HG03196 (cell line): ENCODE measurements at regions not wholly inside any gene's neighbourhood (a gene's known extent, or its start where the extent isn't known, plus 50 kb on each side); places are given as distances from the start of the nearest gene placed in this dataset.

Experiments used
- ATAC-seq: cut with Tn5 transposase; IDR thresholded peaks from one replicate; pipeline ENCODE4 v1.9.1; 2021; ENCODE audit not compliant: unreplicated experiment

- peak; percentile 67 for ATAC-seq
Observed at GRCh38 chr3:5304789-5305683, 117.5 kb downstream of the EDEM1 start.

- ATAC-seq, result no peak
Observed at GRCh38 chr3:5305684-5305989, 118.1 kb downstream of the EDEM1 start.

- ATAC-seq, result no peak
Observed at GRCh38 chr3:5309171-5309570, 121.7 kb downstream of the EDEM1 start.

DNA sequence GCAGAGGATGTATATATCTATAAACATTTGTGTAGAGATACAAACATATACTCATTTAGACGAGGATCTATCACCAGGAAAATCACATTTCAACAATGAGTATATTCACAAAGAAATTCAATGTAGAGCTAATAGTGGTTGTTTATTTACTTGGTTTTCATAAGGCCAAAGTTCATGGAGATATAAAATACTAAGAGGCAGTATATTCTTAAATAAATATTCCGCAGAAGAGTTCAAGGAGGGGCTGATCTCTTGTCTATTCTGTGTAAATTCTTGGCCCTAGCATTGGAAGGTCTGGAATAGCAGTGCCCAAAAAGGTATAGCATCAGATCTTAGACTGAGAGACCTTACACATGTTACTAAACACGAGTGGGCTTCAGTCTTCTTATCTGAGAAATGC, 122.1 kb downstream of the EDEM1 start:
- no peak for ATAC-seq

DNA sequence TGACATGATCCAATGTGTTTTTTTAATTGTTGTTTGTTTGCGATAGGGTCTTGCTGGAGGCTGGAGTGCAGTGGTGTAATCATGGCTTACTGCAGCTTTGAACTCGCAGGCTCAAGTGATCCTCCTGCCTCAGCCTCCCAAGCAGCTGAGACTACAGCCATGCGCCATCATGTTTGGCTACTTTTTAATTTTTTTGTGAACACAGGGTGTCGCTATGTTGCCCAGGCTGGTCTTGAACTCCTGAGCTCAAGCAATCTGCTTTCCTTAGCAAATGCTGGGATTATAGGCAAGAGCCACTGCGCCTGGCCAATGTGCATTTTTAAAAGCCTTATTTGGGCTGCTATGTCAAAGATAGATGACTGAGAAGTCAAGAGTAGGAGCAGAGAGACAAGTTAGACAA, 123.0 kb downstream of the EDEM1 start:
- no peak for ATAC-seq

- ATAC-seq, result no peak
Observed at GRCh38 chr3:5312290-5312689, 124.8 kb downstream of the EDEM1 start.

GRCh38 chr3:5314897-5315296, 127.4 kb downstream of the EDEM1 start:
- ATAC-seq, result no peak

DNA sequence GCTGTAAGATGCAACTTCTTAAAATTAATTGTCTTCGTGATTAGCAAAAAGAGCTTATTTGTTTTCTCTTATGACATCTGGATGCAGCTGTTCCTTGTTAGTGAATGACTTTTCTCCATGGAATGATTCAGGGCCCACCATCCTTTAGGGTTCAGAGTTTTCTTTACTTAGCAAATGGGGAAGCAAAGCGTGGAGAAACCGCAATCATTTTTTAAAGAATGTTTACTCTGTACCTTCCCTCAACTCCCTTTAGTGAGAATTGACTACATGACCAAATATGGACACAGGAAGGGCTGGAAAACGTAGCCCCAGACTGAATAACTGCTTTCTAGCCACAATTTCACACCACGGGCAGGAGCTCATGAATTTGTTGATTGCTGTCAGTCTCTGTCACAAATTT, 130.1 kb downstream of the EDEM1 start:
- ATAC-seq, result no peak

- ATAC-seq, result no peak
Observed at GRCh38 chr3:5319454-5319853, 131.9 kb downstream of the EDEM1 start.

DNA sequence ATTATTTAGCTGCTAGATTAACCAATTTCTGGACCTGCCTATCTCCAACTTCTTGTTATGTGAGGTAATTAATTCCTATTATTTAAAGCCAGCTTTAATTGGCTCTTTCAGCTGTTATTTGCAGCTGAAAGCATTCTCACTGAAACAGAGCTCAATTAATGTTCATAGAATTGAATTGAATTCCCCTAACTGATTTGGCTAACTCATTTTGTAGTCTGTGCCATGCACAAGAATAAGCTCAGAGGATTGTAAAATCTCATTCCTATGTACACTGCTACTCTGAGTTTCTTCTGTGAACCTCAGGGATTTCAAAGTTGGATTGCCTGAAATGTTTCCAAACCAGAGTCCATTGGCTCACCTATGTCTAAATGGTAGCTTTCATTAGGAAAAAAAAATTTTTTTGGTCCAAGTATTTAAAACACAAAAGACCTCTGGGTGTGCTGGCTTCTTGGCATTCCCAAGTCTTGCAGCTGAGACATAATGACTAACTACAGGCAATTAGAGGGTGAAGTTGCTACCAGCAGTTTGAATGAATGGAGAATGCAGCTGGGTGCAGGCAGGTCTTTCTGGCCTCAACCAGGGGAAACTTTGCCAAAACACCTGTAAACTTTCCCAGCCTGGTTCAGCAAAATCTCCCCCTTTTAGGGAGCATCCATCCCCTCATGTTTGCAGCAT, 134.3 kb downstream of the EDEM1 start:
- no peak for ATAC-seq

- no peak for ATAC-seq
Observed at GRCh38 chr3:5324780-5325179, 137.3 kb downstream of the EDEM1 start.

- ATAC-seq, result no peak
Observed at GRCh38 chr3:5330152-5330810, 142.8 kb downstream of the EDEM1 start.

- ATAC-seq, result no peak
Observed at GRCh38 chr3:5331567-5332269, 144.2 kb downstream of the EDEM1 start.

- ATAC-seq, result no peak
Observed at GRCh38 chr3:5332270-5332956, 144.9 kb downstream of the EDEM1 start.

GRCh38 chr3:5339967-5340535, 152.5 kb downstream of the EDEM1 start:
- ATAC-seq, result no peak

GRCh38 chr3:5341610-5342009, 154.1 kb downstream of the EDEM1 start:
- no peak for ATAC-seq

DNA sequence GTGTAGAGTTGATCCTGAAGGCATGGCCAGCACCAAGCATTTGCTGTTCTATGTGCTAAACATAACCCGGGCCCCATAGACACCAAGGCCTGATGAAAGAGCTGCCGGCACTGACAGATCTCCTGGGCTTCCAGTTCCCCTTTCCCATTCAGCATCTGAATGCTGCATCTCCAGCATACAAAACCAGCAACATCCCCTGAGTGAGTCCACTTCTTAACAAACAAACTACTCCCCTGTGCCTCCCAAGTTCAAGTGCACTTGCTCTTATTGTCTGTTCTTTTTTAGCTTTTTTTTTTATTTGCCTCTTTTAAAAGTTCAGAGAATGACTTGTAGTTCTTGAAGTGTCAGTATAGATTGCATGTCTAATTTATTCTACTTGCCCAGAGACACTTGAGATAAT, 156.0 kb downstream of the EDEM1 start:
- no peak for ATAC-seq

DNA sequence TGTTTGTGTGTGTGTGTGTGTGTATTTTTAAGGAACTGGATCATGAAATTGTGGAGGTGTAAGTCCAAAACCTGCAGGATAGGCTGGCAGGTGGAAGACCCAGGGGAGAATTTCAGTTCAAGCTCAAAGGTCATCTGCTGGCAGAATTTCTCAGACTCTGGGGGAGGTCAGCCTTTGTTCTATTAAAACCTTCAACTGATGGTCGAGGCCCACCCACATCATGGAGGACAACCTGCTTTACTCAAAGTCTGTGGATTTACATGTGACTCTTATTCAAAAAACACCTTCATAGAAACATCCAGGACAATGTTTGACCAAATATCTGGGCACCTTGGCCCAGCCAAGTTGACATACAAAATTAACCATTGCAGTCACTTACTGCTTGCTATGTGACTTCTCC, 157.2 kb downstream of the EDEM1 start:
- no peak for ATAC-seq

DNA sequence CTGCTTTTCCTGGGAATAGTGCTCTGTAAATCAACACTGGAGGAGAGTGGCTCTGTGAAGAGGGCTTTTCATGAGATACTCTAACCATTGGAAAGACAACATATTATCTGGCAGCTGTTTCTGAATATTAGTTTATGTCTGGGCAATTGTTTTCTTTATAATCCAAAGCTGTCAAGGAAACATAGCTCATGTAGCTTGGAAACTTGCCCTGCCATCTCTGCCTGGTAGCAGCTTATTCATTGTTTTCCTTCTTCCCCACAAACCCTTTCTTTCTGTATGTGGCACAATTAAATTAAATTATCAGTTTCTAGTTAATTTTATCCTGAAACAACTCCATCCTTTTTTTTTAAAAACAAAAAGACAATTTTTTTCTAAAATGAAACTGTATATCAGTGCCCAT, 160.0 kb downstream of the EDEM1 start:
- no peak for ATAC-seq

DNA sequence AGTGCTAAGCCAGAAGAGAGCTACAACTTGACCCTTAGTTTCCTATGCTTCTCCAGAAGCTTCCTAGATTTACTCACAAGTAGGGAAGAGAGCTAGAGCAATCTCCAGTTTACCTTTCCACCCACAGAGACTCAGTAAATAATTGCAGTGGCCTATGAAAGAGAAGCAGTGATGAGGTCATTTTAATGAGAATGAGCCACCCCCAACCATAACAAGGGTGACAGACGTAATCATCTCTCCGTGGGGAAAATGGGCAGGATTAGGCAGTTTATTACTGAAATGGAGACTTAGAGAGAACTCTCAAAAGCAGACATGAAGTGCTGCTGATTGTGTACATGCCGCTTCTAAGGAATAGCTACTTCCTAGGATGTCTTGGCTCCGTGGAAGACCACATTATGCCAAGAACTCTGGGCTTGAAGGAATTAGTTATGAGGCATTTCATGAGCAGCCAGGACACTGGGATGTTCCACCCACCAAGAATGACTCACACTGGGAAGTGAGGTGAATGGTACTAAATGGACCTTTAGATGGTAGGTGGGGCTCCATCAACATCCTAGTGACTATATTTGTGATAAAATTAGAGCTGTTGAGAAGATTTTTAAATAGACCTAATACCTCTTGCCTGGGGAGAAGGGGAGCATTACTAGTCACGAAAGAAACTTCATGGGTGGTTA, 160.9 kb downstream of the EDEM1 start:
- ATAC-seq, result no peak
